ENCODE measurements at regions not wholly inside any gene's neighbourhood (a gene's known extent, or its start where the extent isn't known, plus 50 kb on each side); places are given as distances from the start of the nearest gene placed in this dataset.

DNA sequence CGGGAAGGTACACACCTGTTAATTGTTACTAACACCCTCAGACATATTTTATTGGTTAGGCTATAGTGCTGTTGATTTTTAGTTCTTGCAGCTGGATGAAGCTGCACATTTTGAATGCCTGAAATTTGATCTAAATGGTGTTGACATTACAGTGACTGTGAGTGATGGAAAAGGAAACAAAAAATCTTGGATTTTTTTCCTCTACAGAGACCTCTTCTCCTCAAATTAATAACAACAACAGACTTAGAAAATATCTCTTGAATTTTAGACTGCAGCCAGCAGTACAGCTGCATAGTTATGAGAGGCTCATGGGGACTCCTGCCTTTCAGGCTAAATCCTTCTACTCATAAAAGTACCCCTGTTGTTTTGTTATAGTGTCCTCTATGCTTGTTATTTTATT is 500.5 kb upstream of the SPRY2 start:
- Histone ChIP-seq H3K9me3 (ENCODE audit: control insufficient read depth in 2 of 2, insufficient read depth in 1 of 2, low read depth in 1 of 2, low read length in 1 of 2) (peaks cover 0 to 13% of the 10 kb centered on the region in 2 donors), H3K4me3 (ENCODE audit: low read depth in 1 of 3, low read length in 3 of 3) (no peak overlapping the region), H3K4me1 (ENCODE audit: control insufficient read depth in 3 of 3, insufficient read depth in 2 of 3, low read depth in 1 of 3, low read length in 2 of 3) (no peaks in the 10 kb centered on the region), H3K27ac (ENCODE audit: low read depth in 1 of 3, low read length in 2 of 3) (no peak overlapping the region), H3K27me3 (ENCODE audit: control insufficient read depth in 3 of 3, insufficient read depth in 3 of 3, low read length in 3 of 3) (no peaks in the 10 kb centered on the region), H3K36me3 (ENCODE audit: control insufficient read depth in 3 of 3, insufficient read depth in 2 of 3, low read depth in 1 of 3, low read length in 3 of 3) (no peaks in the 10 kb centered on the region)
- no peak for FAIRE-seq
- DNase-seq = no peak
- 45 to 74% (median 58%) methylated on average over 1 of the region's 1 CpG for WGBS, 3 donors

DNA sequence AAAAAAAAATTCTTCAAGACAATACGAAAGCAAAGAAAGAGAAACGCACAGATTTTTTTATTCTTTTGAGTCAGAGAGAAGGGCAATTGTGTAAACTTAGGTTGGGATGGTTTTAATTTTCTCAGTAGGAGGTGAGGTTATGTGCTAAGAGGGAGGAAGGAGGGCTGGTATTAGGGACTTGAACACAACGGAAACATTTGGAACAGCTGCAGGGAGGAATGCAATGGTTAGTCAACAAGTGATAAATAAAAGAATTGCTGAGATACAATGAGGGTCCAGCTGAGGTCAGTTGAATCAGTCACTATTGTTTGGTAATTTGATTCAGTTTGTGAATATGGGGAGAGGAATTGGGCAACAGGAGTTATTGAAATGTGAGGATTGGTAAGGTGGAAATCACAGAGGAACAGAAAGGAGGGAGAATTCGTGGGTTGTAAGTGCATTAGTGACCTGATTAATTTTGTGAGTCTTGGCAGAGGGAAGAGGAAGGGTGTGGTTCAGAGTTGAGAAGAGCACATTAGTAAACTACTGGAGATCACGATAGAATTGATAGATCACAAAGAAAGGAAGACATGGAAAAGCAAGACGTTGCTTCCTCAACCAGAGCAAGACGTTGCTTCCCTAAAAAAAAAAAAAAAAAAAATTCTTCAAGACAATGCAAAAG is 499.5 kb upstream of the SPRY2 start:
- Histone ChIP-seq H3K27ac (ENCODE audit: low read depth in 1 of 3, low read length in 2 of 3) (no peak overlapping the region), H3K9me3 (ENCODE audit: control insufficient read depth in 2 of 2, insufficient read depth in 1 of 2, low read depth in 1 of 2, low read length in 1 of 2) (peaks cover 0 to 16% of the 10 kb centered on the region in 2 donors), H3K4me1 (ENCODE audit: control insufficient read depth in 3 of 3, insufficient read depth in 2 of 3, low read depth in 1 of 3, low read length in 2 of 3) (no peaks in the 10 kb centered on the region), H3K27me3 (ENCODE audit: control insufficient read depth in 3 of 3, insufficient read depth in 3 of 3, low read length in 3 of 3) (no peaks in the 10 kb centered on the region), H3K4me3 (ENCODE audit: low read depth in 1 of 3, low read length in 3 of 3) (no peak overlapping the region), H3K36me3 (ENCODE audit: control insufficient read depth in 3 of 3, insufficient read depth in 2 of 3, low read depth in 1 of 3, low read length in 3 of 3) (no peaks in the 10 kb centered on the region)
- FAIRE-seq (no peak), DNase-seq (no peak)
- 66 to 74% (median 67%) methylated on average over 7 of the region's 7 CpGs for WGBS, 3 donors

DNA sequence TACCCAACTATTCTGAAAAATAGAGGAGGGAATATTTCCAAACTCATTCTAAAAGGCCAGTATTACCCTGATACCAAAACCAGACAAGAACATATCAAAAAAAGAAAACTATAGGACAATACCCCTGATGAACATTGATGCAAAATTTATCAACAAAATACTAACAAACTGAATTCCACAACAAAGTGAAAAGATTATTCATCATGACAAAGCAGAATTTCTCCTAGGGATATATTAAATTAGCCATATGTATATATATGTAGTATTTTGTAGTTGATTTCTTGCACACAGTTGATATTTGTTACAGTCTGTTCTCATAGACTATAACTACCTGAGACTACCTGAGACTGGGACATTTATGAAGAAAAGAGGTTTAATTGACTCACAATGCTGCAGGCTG is 495.0 kb upstream of the SPRY2 start:
- DNase-seq = no peak
- H3K27ac ChIP-seq (ENCODE audit: low read depth in 1 of 3, low read length in 2 of 3) = no peak overlapping the region
- H3K4me1 ChIP-seq (ENCODE audit: control insufficient read depth in 3 of 3, insufficient read depth in 2 of 3, low read depth in 1 of 3, low read length in 2 of 3) = no peaks in the 10 kb centered on the region
- no peak overlapping the region for H3K4me3 ChIP-seq (ENCODE audit: low read depth in 1 of 3, low read length in 3 of 3)
- no peaks in the 10 kb centered on the region for H3K27me3 ChIP-seq (ENCODE audit: control insufficient read depth in 3 of 3, insufficient read depth in 3 of 3, low read length in 3 of 3)
- FAIRE-seq = no peak
- H3K36me3 ChIP-seq (ENCODE audit: control insufficient read depth in 3 of 3, insufficient read depth in 2 of 3, low read depth in 1 of 3, low read length in 3 of 3) = no peaks in the 10 kb centered on the region
- peaks cover 2 to 28% of the 10 kb centered on the region in 2 donors for H3K9me3 ChIP-seq (ENCODE audit: control insufficient read depth in 2 of 2, insufficient read depth in 1 of 2, low read depth in 1 of 2, low read length in 1 of 2)

DNA sequence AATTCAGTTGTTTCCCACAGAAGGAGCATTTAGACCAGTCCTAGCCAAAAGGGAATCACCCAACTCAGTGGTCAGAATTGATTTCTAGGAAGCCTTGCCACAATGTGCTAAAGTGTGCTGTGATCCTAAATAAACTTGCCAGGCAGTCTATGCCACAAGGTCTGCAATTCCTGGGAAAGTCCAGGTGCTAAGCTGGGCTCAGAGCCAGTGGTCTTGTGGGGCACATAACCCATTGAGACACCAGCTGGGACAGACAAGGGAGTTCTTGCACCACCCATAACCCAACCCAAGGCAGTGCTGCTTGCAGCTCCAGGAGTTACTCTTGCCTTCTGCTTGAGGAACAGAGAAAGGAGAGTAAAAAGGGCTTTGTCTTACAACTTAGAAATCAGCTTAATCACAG is 489.5 kb upstream of the SPRY2 start:
- H3K27ac ChIP-seq (ENCODE audit: low read depth in 1 of 3, low read length in 2 of 3) = no peak overlapping the region
- no peaks in the 10 kb centered on the region for H3K27me3 ChIP-seq (ENCODE audit: control insufficient read depth in 3 of 3, insufficient read depth in 3 of 3, low read length in 3 of 3)
- no peaks in the 10 kb centered on the region for H3K36me3 ChIP-seq (ENCODE audit: control insufficient read depth in 3 of 3, insufficient read depth in 2 of 3, low read depth in 1 of 3, low read length in 3 of 3)
- H3K4me1 ChIP-seq (ENCODE audit: control insufficient read depth in 3 of 3, insufficient read depth in 2 of 3, low read depth in 1 of 3, low read length in 2 of 3) = no peaks in the 10 kb centered on the region
- DNase-seq (no peak), FAIRE-seq (no peak)
- no peak overlapping the region for H3K4me3 ChIP-seq (ENCODE audit: low read depth in 1 of 3, low read length in 3 of 3)
- H3K9me3 ChIP-seq (ENCODE audit: control insufficient read depth in 2 of 2, insufficient read depth in 1 of 2, low read depth in 1 of 2, low read length in 1 of 2) = peaks cover 2 to 17% of the 10 kb centered on the region in 2 donors

DNA sequence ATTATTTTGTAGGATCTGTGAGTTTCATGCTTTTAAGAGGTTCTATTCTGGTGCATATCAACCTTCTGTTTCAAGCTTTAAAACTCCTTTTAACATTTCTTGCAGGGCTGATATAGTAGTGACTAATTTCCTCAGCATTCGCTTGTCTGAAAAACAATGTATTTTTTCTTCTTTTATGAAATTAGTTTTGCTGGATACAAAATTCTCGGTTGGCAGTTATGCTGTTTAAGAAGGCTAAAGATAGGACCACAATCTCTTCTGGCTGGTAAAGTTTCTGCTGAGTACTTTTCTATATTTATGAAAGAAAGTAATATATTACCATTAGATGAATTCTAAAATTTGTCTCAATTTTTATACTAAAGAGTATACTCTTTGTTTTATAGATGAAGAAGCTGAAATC is 487.8 kb upstream of the SPRY2 start:
- H3K27ac ChIP-seq (ENCODE audit: low read depth in 1 of 3, low read length in 2 of 3) = no peak overlapping the region
- peaks cover 2 to 11% of the 10 kb centered on the region in 2 donors for H3K9me3 ChIP-seq (ENCODE audit: control insufficient read depth in 2 of 2, insufficient read depth in 1 of 2, low read depth in 1 of 2, low read length in 1 of 2)
- no peak for FAIRE-seq
- WGBS, 3 donors = 85 to 94% (median 90%) methylated on average over 2 of the region's 2 CpGs
- no peaks in the 10 kb centered on the region for H3K27me3 ChIP-seq (ENCODE audit: control insufficient read depth in 3 of 3, insufficient read depth in 3 of 3, low read length in 3 of 3)
- H3K36me3 ChIP-seq (ENCODE audit: control insufficient read depth in 3 of 3, insufficient read depth in 2 of 3, low read depth in 1 of 3, low read length in 3 of 3) = no peaks in the 10 kb centered on the region
- no peaks in the 10 kb centered on the region for H3K4me1 ChIP-seq (ENCODE audit: control insufficient read depth in 3 of 3, insufficient read depth in 2 of 3, low read depth in 1 of 3, low read length in 2 of 3)
- no peak for DNase-seq
- no peak overlapping the region for H3K4me3 ChIP-seq (ENCODE audit: low read depth in 1 of 3, low read length in 3 of 3)

DNA sequence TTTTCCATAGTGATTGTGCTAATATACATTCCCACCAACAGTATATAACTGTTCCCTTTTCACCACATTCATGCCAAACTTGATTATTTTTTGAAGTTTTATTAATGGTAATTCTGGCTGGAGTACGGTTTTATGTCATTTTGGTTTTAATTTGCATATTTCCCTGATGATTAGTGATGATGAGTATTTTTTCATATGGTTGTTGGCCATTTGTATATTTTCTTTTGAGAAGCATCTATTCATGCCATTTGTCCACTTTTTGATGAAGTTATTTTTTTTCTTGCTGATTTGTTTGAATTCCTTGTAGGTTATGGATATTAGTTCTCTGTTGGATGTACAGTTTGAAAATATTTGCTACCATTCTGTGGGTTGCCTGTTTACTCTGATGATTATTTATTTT is 484.4 kb upstream of the SPRY2 start:
- H3K27me3 ChIP-seq (ENCODE audit: control insufficient read depth in 3 of 3, insufficient read depth in 3 of 3, low read length in 3 of 3) = no peaks in the 10 kb centered on the region
- WGBS, 3 donors = 66 to 77% (median 70%) methylated on average over 1 of the region's 1 CpG
- H3K9me3 ChIP-seq (ENCODE audit: control insufficient read depth in 2 of 2, insufficient read depth in 1 of 2, low read depth in 1 of 2, low read length in 1 of 2) = peaks cover 0 to 3% of the 10 kb centered on the region in 2 donors
- DNase-seq = no peak
- no peak overlapping the region for H3K4me3 ChIP-seq (ENCODE audit: low read depth in 1 of 3, low read length in 3 of 3)
- no peaks in the 10 kb centered on the region for H3K36me3 ChIP-seq (ENCODE audit: control insufficient read depth in 3 of 3, insufficient read depth in 2 of 3, low read depth in 1 of 3, low read length in 3 of 3)
- no peak overlapping the region for H3K27ac ChIP-seq (ENCODE audit: low read depth in 1 of 3, low read length in 2 of 3)
- no peak for FAIRE-seq
- no peaks in the 10 kb centered on the region for H3K4me1 ChIP-seq (ENCODE audit: control insufficient read depth in 3 of 3, insufficient read depth in 2 of 3, low read depth in 1 of 3, low read length in 2 of 3)

DNA sequence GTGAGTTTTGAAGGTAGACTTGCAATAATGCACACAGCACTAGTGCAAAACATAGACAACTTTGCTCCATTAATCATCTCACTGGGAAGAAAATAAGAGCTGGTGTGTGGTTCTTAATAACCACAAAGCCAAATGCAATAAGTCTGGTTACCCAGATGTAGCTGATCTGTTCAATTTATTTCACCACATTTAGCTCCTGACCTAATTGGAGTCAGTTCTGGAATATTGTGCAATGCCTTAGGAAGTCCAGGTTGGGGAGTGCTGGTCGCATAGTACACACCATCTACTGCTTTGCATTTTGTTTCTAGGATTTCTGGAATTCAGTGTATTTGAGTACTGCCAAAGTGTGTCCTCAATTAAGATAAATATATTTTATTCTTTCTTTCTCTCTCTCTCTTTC is 483.3 kb upstream of the SPRY2 start:
- no peaks in the 10 kb centered on the region for H3K36me3 ChIP-seq (ENCODE audit: control insufficient read depth in 3 of 3, insufficient read depth in 2 of 3, low read depth in 1 of 3, low read length in 3 of 3)
- H3K27ac ChIP-seq (ENCODE audit: low read depth in 1 of 3, low read length in 2 of 3) = no peak overlapping the region
- no peaks in the 10 kb centered on the region for H3K4me1 ChIP-seq (ENCODE audit: control insufficient read depth in 3 of 3, insufficient read depth in 2 of 3, low read depth in 1 of 3, low read length in 2 of 3)
- FAIRE-seq (no peak), DNase-seq (no peak)
- H3K4me3 ChIP-seq (ENCODE audit: low read depth in 1 of 3, low read length in 3 of 3) = no peak overlapping the region
- WGBS, 3 donors = 39 to 52% (median 41%) methylated on average over 1 of the region's 1 CpG
- no peaks in the 10 kb centered on the region for H3K27me3 ChIP-seq (ENCODE audit: control insufficient read depth in 3 of 3, insufficient read depth in 3 of 3, low read length in 3 of 3)
- H3K9me3 ChIP-seq (ENCODE audit: control insufficient read depth in 2 of 2, insufficient read depth in 1 of 2, low read depth in 1 of 2, low read length in 1 of 2) = no peaks in the 10 kb centered on the region

DNA sequence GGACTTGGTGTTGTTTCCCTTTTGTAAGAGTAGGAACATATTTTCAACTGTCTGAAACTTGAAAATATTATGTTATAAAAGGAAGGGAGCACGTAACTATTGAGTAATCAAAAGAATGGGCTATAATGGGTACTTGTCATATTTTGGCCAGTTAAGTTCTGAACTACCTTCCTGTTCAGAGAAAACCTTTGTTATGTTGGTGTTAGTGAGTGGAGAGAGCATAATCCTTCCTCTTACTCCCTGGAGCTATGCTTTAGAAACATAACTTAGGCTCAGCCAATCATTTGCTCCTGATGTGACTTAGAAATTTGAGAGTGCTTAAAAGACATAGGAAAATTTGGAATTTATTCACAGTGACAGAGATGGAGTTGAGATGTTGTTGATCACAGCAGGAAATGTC is 482.5 kb upstream of the SPRY2 start:
- Histone ChIP-seq H3K4me3 (ENCODE audit: low read depth in 1 of 3, low read length in 3 of 3) (no peak overlapping the region), H3K4me1 (ENCODE audit: control insufficient read depth in 3 of 3, insufficient read depth in 2 of 3, low read depth in 1 of 3, low read length in 2 of 3) (no peaks in the 10 kb centered on the region), H3K9me3 (ENCODE audit: control insufficient read depth in 2 of 2, insufficient read depth in 1 of 2, low read depth in 1 of 2, low read length in 1 of 2) (no peaks in the 10 kb centered on the region), H3K36me3 (ENCODE audit: control insufficient read depth in 3 of 3, insufficient read depth in 2 of 3, low read depth in 1 of 3, low read length in 3 of 3) (no peaks in the 10 kb centered on the region), H3K27me3 (ENCODE audit: control insufficient read depth in 3 of 3, insufficient read depth in 3 of 3, low read length in 3 of 3) (no peaks in the 10 kb centered on the region), H3K27ac (ENCODE audit: low read depth in 1 of 3, low read length in 2 of 3) (no peak overlapping the region)
- FAIRE-seq (no peak), DNase-seq (no peak)
- WGBS, 3 donors = 62 to 71% (median 65%) methylated on average over 1 of the region's 1 CpG

DNA sequence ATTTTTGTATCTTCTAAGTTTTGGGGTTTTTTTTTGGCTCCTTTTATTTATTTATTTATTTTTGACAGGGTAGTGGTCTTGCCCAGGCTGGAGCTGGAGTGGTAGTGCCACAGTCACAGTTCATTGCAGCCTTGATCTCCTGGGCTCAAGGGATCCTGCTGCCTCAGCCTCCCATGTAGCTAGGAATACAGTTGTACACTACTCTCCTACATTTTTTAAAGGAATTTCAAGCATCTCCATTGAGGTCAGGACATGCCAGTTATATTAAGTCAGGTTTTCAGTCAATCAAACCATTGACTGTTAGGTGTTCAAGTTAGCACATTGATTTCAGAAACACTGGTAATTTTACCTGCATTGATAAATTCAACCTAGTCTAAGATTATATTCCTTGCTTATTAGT is 480.5 kb upstream of the SPRY2 start:
- Histone ChIP-seq H3K4me1 (ENCODE audit: control insufficient read depth in 3 of 3, insufficient read depth in 2 of 3, low read depth in 1 of 3, low read length in 2 of 3) (no peaks in the 10 kb centered on the region), H3K27ac (ENCODE audit: low read depth in 1 of 3, low read length in 2 of 3) (no peak overlapping the region), H3K4me3 (ENCODE audit: low read depth in 1 of 3, low read length in 3 of 3) (no peak overlapping the region), H3K27me3 (ENCODE audit: control insufficient read depth in 3 of 3, insufficient read depth in 3 of 3, low read length in 3 of 3) (no peaks in the 10 kb centered on the region), H3K36me3 (ENCODE audit: control insufficient read depth in 3 of 3, insufficient read depth in 2 of 3, low read depth in 1 of 3, low read length in 3 of 3) (no peaks in the 10 kb centered on the region), H3K9me3 (ENCODE audit: control insufficient read depth in 2 of 2, insufficient read depth in 1 of 2, low read depth in 1 of 2, low read length in 1 of 2) (no peaks in the 10 kb centered on the region)
- no peak for DNase-seq
- no peak for FAIRE-seq

Measured in small intestine (tissue), 7 donors.